H1 (cell line): ENCODE measurements at regions not wholly inside any gene's neighbourhood (a gene's known extent, or its start where the extent isn't known, plus 50 kb on each side); places are given as distances from the start of the nearest gene placed in this dataset.

Experiments used
- CHD7 ChIP-seq: fragments of 300-600 bp; sonication (generic); IDR thresholded peaks from 2 replicates; pipeline ENCODE4 v1.7.1; 2012; ENCODE audit warnings: low read length, moderate library complexity, mild to moderate bottlenecking, inconsistent platforms; ENCODE audit not compliant: insufficient replicate concordance
- EZH2 ChIP-seq: fragments of 200-600 bp; sonication (generic); IDR thresholded peaks from 2 replicates; pipeline ENCODE4 v1.7.1; 2012; ENCODE audit warnings: low read depth, mild to moderate bottlenecking, moderate library complexity, low read length, inconsistent platforms; ENCODE audit not compliant: severe bottlenecking
- RAD21 ChIP-seq, 2 experiments: IDR thresholded peaks in 1 of 2; conservative IDR thresholded peaks in 1 of 2; 2 replicates each; pipeline ENCODE4 v1.6.1; 2011; ENCODE audit warnings: low read depth in 2 of 2, low read length in 2 of 2, improper control_type of control experiment in 1 of 2, inconsistent platforms in 1 of 2, mild to moderate bottlenecking in 1 of 2, moderate library complexity in 1 of 2
- TAF7 ChIP-seq: optimal IDR thresholded peaks from 2 replicates; pipeline ENCODE3; 2011; ENCODE audit warnings: low read depth, mild to moderate bottlenecking, inconsistent platforms, low read length, moderate library complexity, borderline replicate concordance

GRCh38 chr1:4526747-4527146 is 127.7 kb upstream of the AJAP1 start (continued):
- TF ChIP-seq RAD21 (IDR thresholded peaks at IDR 0.05 in 1 of 2, conservative IDR thresholded peaks at IDR 0.05 in 1 of 2; ENCODE audit: low read depth in 2 of 2, low read length in 2 of 2) (no peak), CHD7 (no peak), EZH2 (no peak), TAF7 (no peak)
